SH-SY5Y (cell line): ENCODE measurements at regions not wholly inside any gene's neighbourhood (a gene's known extent, or its start where the extent isn't known, plus 50 kb on each side); places are given as distances from the start of the nearest gene placed in this dataset.

Experiments used
- GATA2 ChIP-seq: IDR thresholded peaks from 2 replicates; pipeline ENCODE4 v1.6.1; 2011; ENCODE audit warnings: mild to moderate bottlenecking, low read depth, low read length
- GATA3 ChIP-seq: IDR thresholded peaks from 2 replicates; pipeline ENCODE4 v1.6.1; 2011; ENCODE audit warnings: low read depth, mild to moderate bottlenecking, low read length, moderate library complexity

DNA sequence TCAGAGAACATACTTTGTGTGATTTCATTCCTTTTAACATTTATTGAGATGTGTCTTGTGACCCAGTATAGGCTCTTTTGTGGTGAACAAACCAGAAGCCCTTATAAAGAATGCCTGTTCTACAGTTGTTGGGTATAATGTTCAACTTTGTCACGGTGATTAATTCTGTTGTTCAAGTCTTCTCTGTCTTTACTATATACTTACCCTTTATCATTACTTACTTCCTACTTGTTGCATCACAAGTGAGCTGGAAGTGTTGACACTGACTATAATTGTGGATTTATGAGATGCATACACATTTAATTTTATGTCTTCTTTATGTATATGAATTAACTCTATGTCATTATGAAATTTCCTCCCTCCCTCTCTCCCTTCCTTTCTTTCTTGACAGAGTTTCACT is 59.7 kb upstream of the TBL1XR1 start:
- no peak for TF ChIP-seq GATA2
- no peak for TF ChIP-seq GATA3
